ENCODE measurements at regions not wholly inside any gene's neighbourhood (a gene's known extent, or its start where the extent isn't known, plus 50 kb on each side); places are given as distances from the start of the nearest gene placed in this dataset.

DNA sequence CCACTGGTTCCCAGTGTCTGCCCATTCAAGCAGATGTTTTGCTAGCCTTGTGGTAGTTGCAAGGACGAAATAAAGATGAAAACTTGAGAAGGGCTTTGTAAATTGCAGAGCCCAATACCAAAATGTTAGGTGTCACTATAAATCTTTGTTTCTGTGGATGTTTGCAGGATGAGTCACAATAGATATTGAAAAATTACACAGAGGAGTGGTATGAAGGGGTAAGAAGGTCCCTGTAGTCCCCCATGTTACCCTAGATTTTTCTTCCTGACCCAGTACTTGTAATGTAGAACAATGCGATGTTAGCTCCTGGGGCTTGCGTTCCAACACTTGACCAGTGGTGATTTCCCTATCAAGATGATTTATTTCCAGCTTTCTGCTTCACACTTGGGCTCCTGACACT is 102.6 kb upstream of the LYZL1 start:
- TF ChIP-seq, protein P1, sequence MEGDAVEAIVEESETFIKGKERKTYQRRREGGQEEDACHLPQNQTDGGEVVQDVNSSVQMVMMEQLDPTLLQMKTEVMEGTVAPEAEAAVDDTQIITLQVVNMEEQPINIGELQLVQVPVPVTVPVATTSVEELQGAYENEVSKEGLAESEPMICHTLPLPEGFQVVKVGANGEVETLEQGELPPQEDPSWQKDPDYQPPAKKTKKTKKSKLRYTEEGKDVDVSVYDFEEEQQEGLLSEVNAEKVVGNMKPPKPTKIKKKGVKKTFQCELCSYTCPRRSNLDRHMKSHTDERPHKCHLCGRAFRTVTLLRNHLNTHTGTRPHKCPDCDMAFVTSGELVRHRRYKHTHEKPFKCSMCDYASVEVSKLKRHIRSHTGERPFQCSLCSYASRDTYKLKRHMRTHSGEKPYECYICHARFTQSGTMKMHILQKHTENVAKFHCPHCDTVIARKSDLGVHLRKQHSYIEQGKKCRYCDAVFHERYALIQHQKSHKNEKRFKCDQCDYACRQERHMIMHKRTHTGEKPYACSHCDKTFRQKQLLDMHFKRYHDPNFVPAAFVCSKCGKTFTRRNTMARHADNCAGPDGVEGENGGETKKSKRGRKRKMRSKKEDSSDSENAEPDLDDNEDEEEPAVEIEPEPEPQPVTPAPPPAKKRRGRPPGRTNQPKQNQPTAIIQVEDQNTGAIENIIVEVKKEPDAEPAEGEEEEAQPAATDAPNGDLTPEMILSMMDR (IDR thresholded peaks at IDR 0.05) = no peak
- no peak for TF ChIP-seq EZH2phosphoT487 (IDR thresholded peaks at IDR 0.05)

All from neural progenitor cell (in vitro differentiated cells).